GM19397 (cell line): ENCODE measurements at regions not wholly inside any gene's neighbourhood (a gene's known extent, or its start where the extent isn't known, plus 50 kb on each side); places are given as distances from the start of the nearest gene placed in this dataset.
A peak's percentile ranks its signal among the peaks of the same experiment; 100 is the strongest.

Experiments used
- ATAC-seq: cut with Tn5 transposase; IDR thresholded peaks from one replicate; pipeline ENCODE4 v1.9.1; 2021; ENCODE audit warnings: mild to moderate bottlenecking, moderate library complexity; ENCODE audit not compliant: unreplicated experiment

- no peak for ATAC-seq
Measured at GRCh38 chr2:40760071-40760666, 308.3 kb upstream of the SLC8A1 start.

DNA sequence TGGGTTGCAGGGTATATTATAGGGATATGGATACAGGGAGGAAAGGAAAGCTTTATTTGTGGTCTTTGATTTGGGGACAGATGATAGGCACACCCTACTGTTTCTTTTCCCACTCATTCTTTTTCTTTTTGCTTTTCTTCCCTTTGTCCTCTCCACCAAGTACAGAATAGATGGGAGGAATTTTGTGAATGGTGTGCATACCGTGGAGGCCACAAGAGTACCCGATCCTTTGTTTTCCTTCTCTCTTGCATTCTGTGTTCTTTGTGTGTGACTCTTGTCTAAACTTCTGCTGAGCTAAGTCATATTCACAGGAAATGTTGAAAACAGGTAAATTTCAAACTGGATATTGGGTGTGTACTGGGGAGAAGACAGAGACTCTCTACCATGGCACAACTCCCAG is 321.4 kb upstream of the SLC8A1 start:
- no peak for ATAC-seq

DNA sequence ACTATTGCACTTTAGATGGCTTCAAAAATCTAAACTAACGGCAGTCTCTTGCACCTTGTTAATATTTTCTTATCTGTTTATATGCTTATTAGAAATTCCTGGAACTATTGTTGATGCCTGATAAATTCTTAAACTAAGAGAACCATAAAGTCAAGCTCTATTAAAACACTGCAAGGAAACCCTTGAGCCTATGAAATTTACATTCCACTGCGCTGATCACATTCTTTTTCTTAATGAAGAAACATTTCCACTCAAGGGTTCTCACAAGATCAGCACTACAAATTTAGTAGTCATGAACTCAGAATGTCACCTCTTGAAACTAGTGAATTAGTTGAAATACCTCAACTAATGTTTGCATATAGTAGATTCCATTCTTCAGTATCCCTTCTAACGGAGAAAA is 331.8 kb upstream of the SLC8A1 start:
- no peak for ATAC-seq

- ATAC-seq, result no peak
Measured at GRCh38 chr2:40786636-40787035, 334.7 kb upstream of the SLC8A1 start.

GRCh38 chr2:40797120-40797519 is 345.2 kb upstream of the SLC8A1 start:
- ATAC-seq, result no peak

DNA sequence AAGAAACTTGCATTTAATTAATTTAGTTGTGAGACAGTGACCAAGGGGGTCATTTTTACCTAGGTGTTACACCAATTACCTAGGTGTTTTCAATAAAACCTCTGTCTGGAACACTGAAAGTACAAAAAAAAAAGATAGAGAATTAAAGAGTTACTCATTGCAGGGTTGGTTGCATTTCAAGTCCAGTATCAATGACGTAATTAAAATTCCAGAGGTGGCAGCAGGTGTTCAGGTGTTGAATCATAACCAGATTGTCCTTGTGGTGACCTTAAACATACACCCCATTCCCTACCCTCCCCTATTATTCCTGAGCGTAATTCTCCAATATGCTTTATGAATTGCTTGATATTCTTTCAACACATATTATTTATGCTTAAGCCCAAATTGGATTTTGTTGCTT is 352.0 kb upstream of the SLC8A1 start:
- no peak for ATAC-seq

DNA sequence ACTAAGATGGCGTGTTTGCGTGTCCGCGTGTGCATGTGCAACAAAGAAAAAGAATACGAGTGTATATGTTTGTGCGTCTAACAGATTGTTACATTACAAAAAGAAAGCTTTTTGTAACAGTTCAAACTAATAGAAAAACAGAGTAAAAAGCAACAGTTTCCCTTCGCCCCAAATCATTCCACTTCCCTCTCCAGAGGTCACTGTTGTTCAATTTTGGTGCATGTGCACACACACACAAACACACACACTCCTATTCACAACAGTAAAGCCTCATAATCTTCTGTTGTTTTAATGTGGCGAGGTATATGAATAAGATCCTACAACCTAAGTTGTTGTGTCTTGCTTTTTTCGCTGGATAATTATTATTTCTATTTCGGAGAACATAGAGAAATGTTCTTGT is 357.3 kb upstream of the SLC8A1 start:
- no peak for ATAC-seq

DNA sequence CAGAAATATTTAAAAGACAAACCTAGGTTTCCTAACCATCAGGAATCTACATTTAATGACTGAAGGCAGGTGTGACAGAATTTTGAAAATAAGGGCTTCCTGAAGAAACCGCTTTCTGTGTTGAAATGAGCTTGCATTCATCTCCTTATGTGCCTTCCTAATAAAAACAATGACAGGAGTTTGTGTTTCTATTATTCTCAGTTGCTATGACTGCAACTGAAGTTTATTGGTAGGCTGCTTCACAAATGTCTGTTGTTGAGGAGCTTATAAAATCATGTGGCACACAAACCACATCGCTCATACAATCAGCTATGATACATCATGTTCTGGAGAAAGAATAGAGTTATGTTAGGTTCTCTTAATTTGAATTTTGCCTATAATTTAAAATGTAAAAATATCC is 362.7 kb upstream of the SLC8A1 start:
- ATAC-seq, result no peak

GRCh38 chr2:40820319-40820718 is 368.4 kb upstream of the SLC8A1 start:
- ATAC-seq, result no peak

GRCh38 chr2:40823478-40823877 is 371.6 kb upstream of the SLC8A1 start:
- ATAC-seq, result no peak

- ATAC-seq, result no peak
Measured at GRCh38 chr2:40824278-40824677, 372.4 kb upstream of the SLC8A1 start.

- no peak for ATAC-seq
Measured at GRCh38 chr2:40827392-40827791, 375.5 kb upstream of the SLC8A1 start.

DNA sequence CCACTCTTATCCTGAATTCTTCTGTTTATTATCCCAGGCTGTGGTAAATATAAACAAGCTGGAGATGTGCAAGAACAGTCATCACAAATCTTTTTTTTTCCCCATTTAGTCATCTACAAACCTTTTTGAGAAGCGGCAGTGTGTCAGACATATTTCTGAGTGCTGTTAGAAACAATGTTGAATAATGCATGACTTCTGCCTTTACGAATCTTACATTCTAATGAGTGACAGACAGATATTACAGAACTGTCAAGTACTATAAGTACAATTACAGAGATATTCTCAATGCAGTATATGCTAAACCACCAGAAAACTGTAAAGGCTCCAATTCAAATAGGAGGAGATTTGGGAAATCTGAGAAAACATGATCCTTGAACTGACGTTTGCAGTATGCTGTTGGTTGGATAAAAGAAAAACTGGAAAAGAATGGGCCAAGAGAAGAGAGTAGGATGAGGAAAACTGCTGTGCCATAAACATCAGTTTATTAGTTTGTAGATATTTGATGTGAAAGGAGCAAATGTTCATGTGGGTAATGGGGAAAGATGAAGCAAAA is 379.5 kb upstream of the SLC8A1 start:
- ATAC-seq, result no peak

DNA sequence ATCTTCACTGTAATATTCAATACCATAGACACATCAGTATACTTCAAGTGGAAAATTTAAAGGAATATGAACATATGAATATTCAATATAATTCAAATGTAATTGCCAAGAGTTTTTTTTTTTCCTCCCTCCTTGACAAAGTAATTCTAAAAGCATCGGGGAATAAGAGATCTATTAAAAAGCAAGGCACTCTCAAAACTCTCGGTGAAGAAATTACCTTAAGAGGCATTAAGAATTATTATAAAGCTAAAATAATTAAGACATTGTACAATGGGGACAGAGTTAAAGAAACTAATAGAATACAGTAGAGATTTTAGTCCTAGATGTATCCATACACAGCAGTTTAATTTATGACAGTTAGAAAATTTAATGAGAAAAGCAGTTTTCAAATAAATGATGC is 390.0 kb upstream of the SLC8A1 start:
- no peak for ATAC-seq

- peak; percentile 53 for ATAC-seq
Measured at GRCh38 chr2:40844353-40845277, 392.7 kb upstream of the SLC8A1 start.

- ATAC-seq, result no peak
Measured at GRCh38 chr2:40851661-40852060, 399.8 kb upstream of the SLC8A1 start.

GRCh38 chr2:40859617-40860016 is 407.7 kb upstream of the SLC8A1 start:
- ATAC-seq, result no peak

DNA sequence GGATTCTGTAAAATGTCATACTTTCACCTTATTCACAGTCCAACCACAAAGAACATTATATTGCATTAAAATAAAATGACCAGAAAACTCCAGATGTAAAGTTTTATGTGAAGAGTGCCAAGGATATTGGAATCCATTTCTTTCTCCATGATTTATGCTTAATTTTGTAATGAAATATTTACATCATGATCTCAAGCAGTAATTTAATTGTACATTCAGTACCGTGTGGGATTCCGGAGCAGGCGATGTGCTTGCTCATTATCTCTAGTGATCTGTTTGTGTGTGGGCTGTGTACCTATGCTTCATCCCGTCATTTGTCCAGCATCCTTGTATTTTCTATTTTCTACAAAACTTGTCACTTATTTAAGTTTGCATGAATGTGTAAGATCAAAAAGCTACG is 415.9 kb upstream of the SLC8A1 start:
- no peak for ATAC-seq

- no peak for ATAC-seq
Measured at GRCh38 chr2:40872580-40872979, 420.7 kb upstream of the SLC8A1 start.

GRCh38 chr2:40874380-40874779 is 422.5 kb upstream of the SLC8A1 start:
- ATAC-seq, result no peak

- ATAC-seq, result no peak
Measured at GRCh38 chr2:40877734-40878288, 425.9 kb upstream of the SLC8A1 start.

DNA sequence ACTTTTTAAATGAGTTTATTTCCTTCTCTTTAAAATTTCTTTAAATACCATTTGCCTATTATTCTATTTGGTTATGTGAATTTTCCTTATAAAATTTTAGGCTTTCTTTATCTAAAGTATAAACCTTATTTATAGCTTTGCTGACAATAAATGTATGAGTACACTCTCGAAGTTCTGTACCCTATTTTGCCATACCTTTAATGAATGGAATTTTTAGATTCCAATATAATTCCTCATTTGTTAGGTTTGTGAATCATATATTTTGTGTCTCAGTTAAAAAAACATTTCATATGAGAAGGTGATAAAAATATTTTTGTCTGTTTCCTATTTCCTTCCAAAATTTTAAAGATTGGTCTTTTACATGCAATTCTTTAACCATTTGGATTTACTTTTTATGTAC is 427.4 kb upstream of the SLC8A1 start:
- no peak for ATAC-seq
